GM12865 (cell line): ENCODE measurements at regions not wholly inside any gene's neighbourhood (a gene's known extent, or its start where the extent isn't known, plus 50 kb on each side); places are given as distances from the start of the nearest gene placed in this dataset.

Source experiments
- DNase-seq: peaks from one replicate; pipeline ENCODE4 v3.0.0; 2010; ENCODE audit warnings: low read depth
- H3K4me3 ChIP-seq: 2 replicates; pipeline ENCODE4 v1.5.1; 2011; ENCODE audit warnings: mild to moderate bottlenecking, low read depth, low read length, control low read depth
- TF ChIP-seq, protein P1 (sequence below): IDR thresholded peaks from 2 replicates; pipeline ENCODE4 v1.5.1; 2011; ENCODE audit warnings: low read length, control low read depth, low read depth, inconsistent platforms; ENCODE audit not compliant: insufficient read depth; ENCODE audit errors: missing control alignments

DNA sequence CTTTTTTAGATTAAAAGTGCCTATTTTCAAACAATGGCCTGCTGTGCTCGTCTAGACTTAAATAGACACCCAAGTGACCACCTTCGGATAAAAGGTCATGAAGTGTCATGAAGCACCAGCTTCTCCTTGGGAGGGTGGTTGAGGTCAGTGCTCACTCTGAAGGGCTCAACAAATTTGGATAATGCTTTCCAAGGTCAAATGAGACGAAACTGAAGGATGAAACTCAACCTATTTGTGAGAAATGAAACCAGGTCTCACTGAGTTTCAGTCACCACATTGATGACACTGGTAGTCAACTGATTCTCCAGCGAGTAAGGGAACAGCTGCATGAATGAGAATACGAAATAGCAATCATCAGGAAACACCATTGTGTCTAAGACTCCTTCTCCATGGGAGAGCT, 852.6 kb downstream of the NTRK3 start:
- H3K4me3 ChIP-seq, result no peak overlapping the region
- TF ChIP-seq, protein P1, sequence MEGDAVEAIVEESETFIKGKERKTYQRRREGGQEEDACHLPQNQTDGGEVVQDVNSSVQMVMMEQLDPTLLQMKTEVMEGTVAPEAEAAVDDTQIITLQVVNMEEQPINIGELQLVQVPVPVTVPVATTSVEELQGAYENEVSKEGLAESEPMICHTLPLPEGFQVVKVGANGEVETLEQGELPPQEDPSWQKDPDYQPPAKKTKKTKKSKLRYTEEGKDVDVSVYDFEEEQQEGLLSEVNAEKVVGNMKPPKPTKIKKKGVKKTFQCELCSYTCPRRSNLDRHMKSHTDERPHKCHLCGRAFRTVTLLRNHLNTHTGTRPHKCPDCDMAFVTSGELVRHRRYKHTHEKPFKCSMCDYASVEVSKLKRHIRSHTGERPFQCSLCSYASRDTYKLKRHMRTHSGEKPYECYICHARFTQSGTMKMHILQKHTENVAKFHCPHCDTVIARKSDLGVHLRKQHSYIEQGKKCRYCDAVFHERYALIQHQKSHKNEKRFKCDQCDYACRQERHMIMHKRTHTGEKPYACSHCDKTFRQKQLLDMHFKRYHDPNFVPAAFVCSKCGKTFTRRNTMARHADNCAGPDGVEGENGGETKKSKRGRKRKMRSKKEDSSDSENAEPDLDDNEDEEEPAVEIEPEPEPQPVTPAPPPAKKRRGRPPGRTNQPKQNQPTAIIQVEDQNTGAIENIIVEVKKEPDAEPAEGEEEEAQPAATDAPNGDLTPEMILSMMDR, result no peak
- DNase-seq, result peak; percentile 1

DNA sequence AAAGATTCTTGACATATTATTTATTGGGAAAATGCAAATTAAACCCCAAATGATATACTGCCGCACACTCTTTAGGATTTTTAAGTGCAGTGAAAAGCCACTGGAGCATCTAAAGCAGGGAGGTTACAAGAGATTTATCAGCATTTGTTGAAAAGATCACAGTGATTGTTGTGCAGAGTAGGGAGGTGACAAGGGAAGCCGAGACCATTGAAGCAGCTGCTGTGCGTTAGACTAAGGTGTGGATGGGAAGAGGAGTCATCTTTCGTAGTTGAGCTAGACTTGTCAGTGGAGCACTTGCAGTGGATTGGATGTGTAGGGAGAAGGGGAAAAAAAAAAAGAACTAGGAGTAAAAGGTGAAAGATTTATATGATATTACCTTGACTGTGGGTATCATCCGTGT, 854.6 kb downstream of the NTRK3 start:
- H3K4me3 ChIP-seq, result no peak overlapping the region
- TF ChIP-seq, protein P1, result no peak
- DNase-seq, result no peak

DNA sequence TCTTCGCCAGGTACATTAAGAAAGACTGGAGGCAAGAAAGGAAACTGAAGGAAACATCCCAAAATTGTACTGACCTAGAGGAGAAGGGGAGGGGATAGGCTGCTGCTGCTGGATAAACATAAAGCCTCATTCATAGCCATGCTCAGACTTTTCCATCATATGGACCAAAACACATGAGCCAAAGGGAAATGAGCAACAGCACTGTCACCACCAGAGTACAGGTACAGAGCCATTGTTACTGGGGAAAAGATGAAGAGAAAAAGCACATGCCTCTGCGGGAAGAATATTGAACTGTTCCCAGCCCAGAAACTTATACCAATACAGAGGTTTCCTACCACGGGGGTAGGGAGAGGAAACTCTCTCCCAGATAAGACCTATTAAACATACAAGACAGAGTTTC, 861.9 kb downstream of the NTRK3 start:
- no peak for DNase-seq
- no peak overlapping the region for H3K4me3 ChIP-seq
- TF ChIP-seq, protein P1, result no peak

DNA sequence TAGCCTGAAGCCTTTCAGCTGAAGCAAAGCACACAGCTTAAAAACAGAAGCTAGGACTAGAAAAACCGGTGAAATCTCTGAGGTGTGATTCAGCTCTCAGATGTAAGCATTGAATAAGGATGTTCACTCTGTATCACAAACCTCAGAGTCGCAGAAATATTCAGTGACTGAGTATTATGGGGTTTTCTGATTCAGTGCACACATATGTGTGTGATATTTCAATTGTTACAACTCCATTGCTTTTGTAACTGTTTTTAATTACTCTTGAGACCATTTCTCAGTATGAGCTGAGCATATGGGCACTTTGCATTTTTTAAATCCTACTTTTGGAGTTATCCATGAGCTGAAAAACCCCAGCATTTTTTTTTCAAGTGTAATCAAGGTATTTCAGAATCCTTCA, 868.8 kb downstream of the NTRK3 start:
- no peak overlapping the region for H3K4me3 ChIP-seq
- DNase-seq, result no peak
- TF ChIP-seq, protein P1, result no peak

DNA sequence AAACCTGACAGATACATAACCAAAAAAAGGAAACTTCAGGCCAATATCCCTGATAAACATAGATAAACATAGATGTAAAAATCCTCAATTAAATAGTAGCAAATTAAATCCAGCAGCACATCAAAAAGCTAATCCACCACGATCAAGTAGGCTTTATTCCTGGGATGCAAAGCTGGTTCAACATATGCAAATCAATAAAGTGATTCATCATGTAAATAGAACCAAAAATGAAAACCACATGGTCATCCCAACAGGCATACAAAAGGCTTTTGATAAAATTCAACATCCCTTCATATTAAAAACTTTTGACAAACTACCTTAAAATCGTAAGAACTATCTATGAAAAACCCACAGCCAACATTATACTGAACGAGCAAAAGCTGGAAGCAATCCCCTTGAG, 882.2 kb downstream of the NTRK3 start:
- DNase-seq, result no peak
- no peak overlapping the region for H3K4me3 ChIP-seq
- TF ChIP-seq, protein P1, result no peak

DNA sequence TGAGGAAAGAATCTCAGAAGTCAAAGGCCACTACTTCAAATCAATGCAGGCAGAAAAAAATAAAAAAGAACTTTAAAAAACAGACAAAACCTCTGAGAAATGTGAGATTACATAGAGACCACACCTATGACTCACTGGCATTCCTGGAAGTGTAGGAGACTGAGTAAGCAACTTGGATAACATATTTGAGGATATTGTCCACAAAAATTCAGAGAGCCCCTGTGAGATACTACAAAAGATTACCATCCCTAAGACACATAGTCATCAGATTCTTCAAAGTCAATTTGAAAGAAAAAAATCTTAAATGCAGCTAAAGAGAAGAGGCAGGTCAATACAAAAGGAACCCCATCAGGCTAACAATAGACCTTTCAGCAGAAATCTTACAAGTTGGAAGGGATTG, 887.3 kb downstream of the NTRK3 start:
- TF ChIP-seq, protein P1, result no peak
- no peak overlapping the region for H3K4me3 ChIP-seq
- no peak for DNase-seq

DNA sequence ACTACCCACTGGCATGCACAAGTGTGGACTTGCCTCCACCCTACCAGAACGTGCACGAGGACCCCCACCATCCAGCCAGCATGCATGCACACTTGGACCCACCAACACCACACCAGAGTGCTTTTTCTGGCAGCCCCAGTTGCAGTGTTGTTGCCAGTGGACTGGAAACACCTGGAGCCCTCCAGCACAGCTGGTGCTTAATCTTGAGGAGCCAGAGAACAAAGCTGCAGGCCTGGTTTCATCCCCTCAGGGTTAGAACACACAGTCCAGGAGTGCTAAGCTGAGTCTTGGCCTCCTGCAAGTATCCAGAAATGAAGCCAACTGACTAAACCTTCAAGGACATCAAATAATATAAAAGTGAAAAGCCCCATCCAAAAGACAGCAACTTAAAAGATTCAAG, 888.0 kb downstream of the NTRK3 start:
- TF ChIP-seq, protein P1, result no peak
- H3K4me3 ChIP-seq, result no peak overlapping the region
- DNase-seq, result no peak
